Endothelial cell of umbilical vein (primary cell): ENCODE measurements at regions not wholly inside any gene's neighbourhood (a gene's known extent, or its start where the extent isn't known, plus 50 kb on each side); places are given as distances from the start of the nearest gene placed in this dataset.

Experiments used
- BruUV-seq: library from RNA; stranded (reverse); fragments of 400-500 nt; replicated peaks from 2 replicates; lab custom pipeline; 2021; lab: Mats Ljungman, UMichigan
- CTCF ChIA-PET: fragments of 300-600, 350-600 bp; sonication (Branson Sonifier 250); formaldehyde crosslinking; loops from one replicate; lab custom pipeline; 2021; ENCODE audit warnings: antibody characterized with exemption, inconsistent platforms; lab: Charles Lee
- POLR2A ChIA-PET: fragments of 300-600, 350-600 bp; sonication (Branson Sonifier 250); formaldehyde crosslinking; loops from one replicate; lab custom pipeline; 2021; ENCODE audit warnings: antibody characterized with exemption, inconsistent platforms; lab: Charles Lee
- DNase-seq: peaks from one replicate; pipeline ENCODE4 v3.0.0-alpha.2; 2011; ENCODE audit warnings: low read depth, low spot score
- FAIRE-seq: peaks from 2 replicates; lab custom pipeline; 2011; peaks lifted over from hg19 to GRCh38; lab: Jason Lieb, UNC
- H2AFZ ChIP-seq: 2 replicates; pipeline ENCODE4 v1.6.0; 2012; ENCODE audit warnings: low read depth, low read length, control low read depth, inconsistent platforms
- H3K27ac ChIP-seq: 2 replicates; pipeline ENCODE4 v1.5.1; 2011; ENCODE audit warnings: low read depth, mild to moderate bottlenecking, control low read depth, low read length, moderate library complexity; ENCODE audit not compliant: insufficient read depth
- H3K27me3 ChIP-seq, 2 experiments: 2 replicates each; pipeline versions ENCODE4 v1.6.0 to v1.6.1; 2011; ENCODE audit warnings: low read length in 2 of 2, mixed read lengths in 1 of 2; ENCODE audit not compliant: control insufficient read depth in 2 of 2, insufficient read depth in 2 of 2
- H3K36me3 ChIP-seq, 2 experiments: 2 replicates in 1 of 2; 3 replicates in 1 of 2; pipeline ENCODE4 v1.5.1; 2011; ENCODE audit warnings: low read length in 2 of 2, mild to moderate bottlenecking in 1 of 2, moderate library complexity in 1 of 2; ENCODE audit not compliant: control insufficient read depth in 2 of 2, insufficient read depth in 2 of 2; ENCODE audit errors: extremely low read depth in 1 of 2
- H3K4me1 ChIP-seq: 3 replicates; pipeline ENCODE4 v1.5.1; 2011; ENCODE audit warnings: mild to moderate bottlenecking, low read length; ENCODE audit not compliant: control insufficient read depth, insufficient read depth; ENCODE audit errors: extremely low read depth
- H3K4me2 ChIP-seq: 2 replicates; pipeline ENCODE4 v1.6.1; 2011; ENCODE audit warnings: low read length, control low read depth, mixed read lengths; ENCODE audit not compliant: insufficient read depth
- H3K4me3 ChIP-seq, 3 experiments: fragments of 200-600 bp in 1 of 3; sonication (generic), shearing (Covaris generic) in 1 of 3; replicated peaks in 1 of 3; 2 replicates each; pipeline ENCODE4 v1.5.1; 2011 to 2016; ENCODE audit warnings: control low read depth in 3 of 3, low read length in 3 of 3, mild to moderate bottlenecking in 2 of 3, inconsistent platforms in 1 of 3, low read depth in 1 of 3, moderate library complexity in 1 of 3; ENCODE audit not compliant: insufficient read depth in 1 of 3
- H3K79me2 ChIP-seq: 2 replicates; pipeline ENCODE4 v1.6.0; 2012; ENCODE audit warnings: low read length, inconsistent platforms; ENCODE audit not compliant: control insufficient read depth, insufficient read depth
- H3K9ac ChIP-seq: replicated peaks from 2 replicates; pipeline ENCODE3; 2011; ENCODE audit warnings: low read length, control low read depth; ENCODE audit not compliant: insufficient read depth; ENCODE audit errors: extremely low read depth
- H3K9me1 ChIP-seq: replicated peaks from 3 replicates; pipeline ENCODE4 v1.6.0; 2011; ENCODE audit warnings: mild to moderate bottlenecking, low read length; ENCODE audit not compliant: control insufficient read depth, insufficient read depth; ENCODE audit errors: extremely low read depth
- H3K9me3 ChIP-seq: replicated peaks from 2 replicates; pipeline ENCODE4 v1.5.1; 2012; ENCODE audit warnings: low read length, inconsistent platforms; ENCODE audit not compliant: control insufficient read depth, insufficient read depth
- H4K20me1 ChIP-seq: replicated peaks from 2 replicates; pipeline ENCODE3; 2011; ENCODE audit warnings: mild to moderate bottlenecking, low read length; ENCODE audit not compliant: control insufficient read depth, insufficient read depth; ENCODE audit errors: extremely low read depth
- EZH2 ChIP-seq: IDR thresholded peaks from 2 replicates; pipeline ENCODE4 v1.6.1; 2012; ENCODE audit warnings: borderline replicate concordance, low read depth, mild to moderate bottlenecking, moderate library complexity, low read length, inconsistent platforms; ENCODE audit not compliant: severe bottlenecking
- FOS ChIP-seq: IDR thresholded peaks from 2 replicates; pipeline ENCODE4 v1.6.1; 2011; ENCODE audit warnings: mild to moderate bottlenecking, low read length, moderate library complexity, borderline replicate concordance; ENCODE audit not compliant: insufficient read depth
- GATA2 ChIP-seq: IDR thresholded peaks from 2 replicates; pipeline ENCODE4 v1.7.0; 2011; ENCODE audit warnings: low read depth, mild to moderate bottlenecking, moderate library complexity, mixed read lengths, low read length; ENCODE audit not compliant: insufficient read length, insufficient read depth
- JUN ChIP-seq: IDR thresholded peaks from 2 replicates; pipeline ENCODE4 v1.6.1; 2011; ENCODE audit warnings: borderline replicate concordance, low read depth; ENCODE audit not compliant: insufficient read length, insufficient read depth
- MYC ChIP-seq: IDR thresholded peaks from one replicate; pipeline ENCODE4 v1.6.1; 2011; ENCODE audit warnings: mild to moderate bottlenecking, low read depth, low read length
- POLR2A ChIP-seq: IDR thresholded peaks from 2 replicates; pipeline ENCODE4 v1.6.1; 2012; ENCODE audit warnings: low read depth, mild to moderate bottlenecking, control low read depth, low read length
- POLR2AphosphoS5 ChIP-seq: IDR thresholded peaks from 2 replicates; pipeline ENCODE4 v1.6.1; 2012; ENCODE audit warnings: low read depth, mild to moderate bottlenecking, control low read depth, low read length, moderate library complexity; ENCODE audit not compliant: insufficient read depth
- dilution Hi-C: fragments of 300-500 bp; cut with MboI; formaldehyde crosslinking; loops from one replicate; pipeline ENCODE4 v1.15.0; 2019; ENCODE audit warnings: low sequenced_read_pairs; ENCODE audit not compliant: extremely low pct_ligation_motif_present
- intact Hi-C: fragments of 100-400 bp; cut with micrococcal nuclease; formaldehyde crosslinking; loops from one replicate; pipeline ENCODE4 v1.10.0; 2022
- TF ChIP-seq, protein P1 (sequence below): IDR thresholded peaks from 2 replicates; pipeline ENCODE4 v1.6.1; 2011; ENCODE audit not compliant: insufficient read depth, insufficient read length
- TF ChIP-seq, protein P2 (sequence below), 2 donors: IDR thresholded peaks; 1 replicate in 1 of 2; 2 replicates in 1 of 2; pipeline ENCODE4 v1.5.1; 2011; ENCODE audit warnings: low read length in 2 of 2, mild to moderate bottlenecking in 2 of 2, moderate library complexity in 2 of 2, control low read depth in 1 of 2, inconsistent platforms in 1 of 2, low read depth in 1 of 2; ENCODE audit not compliant: insufficient read depth in 1 of 2; ENCODE audit errors: extremely low read depth in 1 of 2

- no peak for DNase-seq
- H3K9me3 ChIP-seq: no peaks in the 10 kb centered on the region
Observed at GRCh38 chr3:104988496-104988895, 378.2 kb upstream of the ALCAM start.

More at GRCh38 chr3:104988496-104988895, 378.2 kb upstream of the ALCAM start:
- POLR2A ChIA-PET: no interaction called here
- Histone ChIP-seq H3K36me3 (no peaks in the 10 kb centered on the region), H3K27me3 (no peaks in the 10 kb centered on the region), H3K9ac (no peak overlapping the region), H3K4me1 (no peaks in the 10 kb centered on the region), H3K4me3 (no peak overlapping the region), H3K27ac (no peak overlapping the region), H3K79me2 (no peaks in the 10 kb centered on the region), H3K4me2 (no peak overlapping the region), H2AFZ (no peak overlapping the region), H3K9me1 (no peaks in the 10 kb centered on the region), H4K20me1 (no peaks in the 10 kb centered on the region)
- no peak for TF ChIP-seq EZH2
- no peak for TF ChIP-seq POLR2A
- TF ChIP-seq, protein P1, sequence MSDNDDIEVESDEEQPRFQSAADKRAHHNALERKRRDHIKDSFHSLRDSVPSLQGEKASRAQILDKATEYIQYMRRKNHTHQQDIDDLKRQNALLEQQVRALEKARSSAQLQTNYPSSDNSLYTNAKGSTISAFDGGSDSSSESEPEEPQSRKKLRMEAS: no peak
- no peak for TF ChIP-seq GATA2
- TF ChIP-seq MYC: no peak
- TF ChIP-seq FOS: no peak
- TF ChIP-seq, protein P2, sequence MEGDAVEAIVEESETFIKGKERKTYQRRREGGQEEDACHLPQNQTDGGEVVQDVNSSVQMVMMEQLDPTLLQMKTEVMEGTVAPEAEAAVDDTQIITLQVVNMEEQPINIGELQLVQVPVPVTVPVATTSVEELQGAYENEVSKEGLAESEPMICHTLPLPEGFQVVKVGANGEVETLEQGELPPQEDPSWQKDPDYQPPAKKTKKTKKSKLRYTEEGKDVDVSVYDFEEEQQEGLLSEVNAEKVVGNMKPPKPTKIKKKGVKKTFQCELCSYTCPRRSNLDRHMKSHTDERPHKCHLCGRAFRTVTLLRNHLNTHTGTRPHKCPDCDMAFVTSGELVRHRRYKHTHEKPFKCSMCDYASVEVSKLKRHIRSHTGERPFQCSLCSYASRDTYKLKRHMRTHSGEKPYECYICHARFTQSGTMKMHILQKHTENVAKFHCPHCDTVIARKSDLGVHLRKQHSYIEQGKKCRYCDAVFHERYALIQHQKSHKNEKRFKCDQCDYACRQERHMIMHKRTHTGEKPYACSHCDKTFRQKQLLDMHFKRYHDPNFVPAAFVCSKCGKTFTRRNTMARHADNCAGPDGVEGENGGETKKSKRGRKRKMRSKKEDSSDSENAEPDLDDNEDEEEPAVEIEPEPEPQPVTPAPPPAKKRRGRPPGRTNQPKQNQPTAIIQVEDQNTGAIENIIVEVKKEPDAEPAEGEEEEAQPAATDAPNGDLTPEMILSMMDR (IDR thresholded peaks at IDR 0.05; ENCODE audit: extremely low read depth in 1 of 2, insufficient read depth in 1 of 2, low read depth in 1 of 2, low read length in 2 of 2): no peak
- no peak for TF ChIP-seq JUN
- TF ChIP-seq POLR2AphosphoS5: no peak
- no peak for FAIRE-seq
- intact Hi-C loops (loop anchor here (10.0 kb wide), 1 partner anchor 364 kb away; no protein-coding TSS in a partner anchor), dilution Hi-C loops (no loop called here)
- CTCF ChIA-PET: no interaction called here
- no TSS peak for BruUV-seq
